Activated T-cell treated with anti-CD3 and anti-CD28 coated beads, Interleukin-2, amount 50 U/mL, for 4 hours (primary cell): ENCODE measurements at regions not wholly inside any gene's neighbourhood (a gene's known extent, or its start where the extent isn't known, plus 50 kb on each side); places are given as distances from the start of the nearest gene placed in this dataset.

Experiments used
- ATAC-seq, 2 donors: fragments of 200-7000 bp; cut with Tn5 transposase; one replicate each; pipeline ENCODE4 v1.10.0; 2021
- DNase-seq: peaks from one replicate; pipeline ENCODE4 v3.0.0-alpha.2; 2020
- H3K27me3 Mint-ChIP-seq: one replicate; pipeline ENCODE4 v1.8.0; 2021; ENCODE audit warnings: low read depth, mixed read lengths
- H3K36me3 Mint-ChIP-seq: one replicate; pipeline ENCODE4 v1.8.0; 2022; ENCODE audit warnings: mixed read lengths; ENCODE audit not compliant: insufficient read depth
- H3K4me1 Mint-ChIP-seq: one replicate; pipeline ENCODE4 v1.8.0; 2021; ENCODE audit warnings: low read depth, mixed read lengths
- H3K4me3 Mint-ChIP-seq: one replicate; pipeline ENCODE4 v1.8.0; 2021; ENCODE audit warnings: mild to moderate bottlenecking, moderate library complexity, mixed read lengths
- H3K9me3 Mint-ChIP-seq: one replicate; pipeline ENCODE4 v1.8.0; 2021; ENCODE audit warnings: mixed read lengths

DNA sequence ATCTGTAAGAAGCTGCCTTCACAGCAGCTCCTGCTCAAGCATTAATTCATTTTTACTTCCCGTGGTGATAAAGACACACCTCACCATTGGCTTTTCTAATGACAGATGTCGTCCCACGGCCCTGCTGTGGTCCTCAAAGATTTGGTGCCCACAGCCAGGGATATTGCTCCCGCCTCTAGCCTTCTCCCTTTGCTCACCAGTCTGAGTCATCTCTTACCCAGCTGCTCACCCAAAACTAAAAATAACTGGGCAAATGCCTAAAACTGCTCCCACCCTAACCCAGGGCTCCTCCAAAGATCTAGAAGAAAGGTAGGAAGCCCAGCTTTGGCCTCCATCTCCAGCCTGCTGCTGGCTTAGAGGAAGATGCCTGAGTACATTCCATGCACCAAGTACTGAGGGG is 371.1 kb upstream of the ZNF507 start:
- no peak for ATAC-seq
- H3K36me3 Mint-ChIP-seq, result no peaks in the 10 kb centered on the region
- no peaks in the 10 kb centered on the region for H3K9me3 Mint-ChIP-seq
- no peaks in the 10 kb centered on the region for H3K27me3 Mint-ChIP-seq
- no peaks in the 10 kb centered on the region for H3K4me1 Mint-ChIP-seq
- H3K4me3 Mint-ChIP-seq, result no peak overlapping the region
- no peak for DNase-seq

DNA sequence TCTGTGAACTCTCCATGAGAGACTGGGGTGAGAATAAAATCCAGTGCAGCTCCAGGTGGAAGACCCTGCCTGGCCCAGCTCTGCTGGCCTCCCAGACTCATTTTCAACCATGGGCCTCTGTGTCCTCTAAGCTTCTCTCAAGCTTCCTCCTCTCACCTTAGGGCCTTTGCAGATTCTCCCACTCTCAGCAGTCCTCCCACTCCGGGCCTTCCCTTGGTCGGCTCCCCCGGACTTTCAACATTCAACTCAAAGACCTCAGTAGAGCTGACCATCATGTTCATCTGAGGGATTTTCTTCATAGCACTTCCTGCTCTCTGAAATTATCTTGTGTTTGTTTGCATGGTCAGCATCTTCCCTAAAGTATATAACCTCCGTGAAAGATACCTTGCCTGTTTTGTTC is 370.5 kb upstream of the ZNF507 start:
- ATAC-seq, result no peak
- no peak for DNase-seq
- Mint-ChIP-seq H3K4me1 (no peaks in the 10 kb centered on the region), H3K4me3 (no peak overlapping the region), H3K27me3 (no peaks in the 10 kb centered on the region), H3K36me3 (no peaks in the 10 kb centered on the region), H3K9me3 (no peaks in the 10 kb centered on the region)

DNA sequence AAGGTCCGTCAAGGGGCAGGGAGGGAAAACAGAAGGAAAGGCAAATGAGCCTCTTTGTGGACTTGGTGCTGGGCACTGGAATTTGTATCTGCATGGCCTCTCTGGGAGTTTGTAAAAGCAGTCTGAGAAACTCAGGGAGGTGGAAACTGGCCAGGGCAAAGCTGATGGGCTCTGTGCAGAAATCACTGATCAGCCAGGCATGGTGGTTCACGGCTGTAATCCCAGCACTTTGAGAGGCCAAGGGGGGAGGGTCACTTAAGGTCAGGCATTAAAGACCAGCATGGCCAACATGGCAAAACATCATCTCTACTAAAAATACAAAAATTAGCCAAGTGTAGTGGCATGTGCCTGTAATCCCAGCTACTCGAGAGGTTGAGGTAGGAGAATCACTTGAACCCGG is 369.9 kb upstream of the ZNF507 start:
- H3K9me3 Mint-ChIP-seq, result no peaks in the 10 kb centered on the region
- H3K27me3 Mint-ChIP-seq, result no peaks in the 10 kb centered on the region
- no peak overlapping the region for H3K4me3 Mint-ChIP-seq
- H3K36me3 Mint-ChIP-seq, result no peaks in the 10 kb centered on the region
- DNase-seq (no peak), ATAC-seq (no peak)
- no peaks in the 10 kb centered on the region for H3K4me1 Mint-ChIP-seq

DNA sequence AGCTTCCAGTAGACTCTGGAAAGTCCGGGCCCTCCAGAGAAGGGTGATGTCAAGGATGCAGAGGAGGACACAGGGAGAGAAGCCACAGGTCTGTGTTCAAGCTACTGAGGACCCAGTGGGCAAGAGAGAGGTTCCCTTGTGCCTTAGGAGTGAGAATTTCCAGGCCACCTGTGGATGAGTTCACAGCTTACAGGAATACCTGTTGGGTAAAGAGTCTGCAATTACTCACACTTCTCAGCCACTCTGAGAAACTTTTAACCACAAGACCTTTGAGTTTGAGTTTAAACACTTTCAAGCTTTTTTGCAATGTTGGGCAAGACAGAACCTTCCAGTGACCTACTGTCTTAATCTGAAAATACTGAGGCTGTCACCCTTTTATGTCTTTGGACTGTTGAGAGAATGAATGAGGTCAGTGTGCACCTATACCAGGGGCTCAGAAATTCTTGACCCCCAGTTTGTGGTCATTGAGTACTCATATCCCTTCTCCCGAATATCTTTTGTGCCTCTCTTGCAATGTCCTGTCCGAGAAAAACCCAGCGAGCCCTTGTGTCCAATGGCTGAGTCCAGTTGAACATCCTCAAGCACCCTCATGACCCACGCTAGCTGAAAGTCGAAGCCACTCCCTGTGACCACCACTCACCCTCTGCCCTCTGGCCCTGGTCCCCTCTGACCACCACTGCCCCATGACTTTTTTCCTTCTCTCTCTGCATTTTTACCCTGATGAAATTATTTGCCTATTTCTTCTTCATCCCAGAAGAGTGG is 368.5 kb upstream of the ZNF507 start:
- DNase-seq (no peak), ATAC-seq (no peak)
- Mint-ChIP-seq H3K27me3 (no peaks in the 10 kb centered on the region), H3K9me3 (no peaks in the 10 kb centered on the region), H3K4me1 (no peaks in the 10 kb centered on the region), H3K36me3 (no peaks in the 10 kb centered on the region), H3K4me3 (no peak overlapping the region)

DNA sequence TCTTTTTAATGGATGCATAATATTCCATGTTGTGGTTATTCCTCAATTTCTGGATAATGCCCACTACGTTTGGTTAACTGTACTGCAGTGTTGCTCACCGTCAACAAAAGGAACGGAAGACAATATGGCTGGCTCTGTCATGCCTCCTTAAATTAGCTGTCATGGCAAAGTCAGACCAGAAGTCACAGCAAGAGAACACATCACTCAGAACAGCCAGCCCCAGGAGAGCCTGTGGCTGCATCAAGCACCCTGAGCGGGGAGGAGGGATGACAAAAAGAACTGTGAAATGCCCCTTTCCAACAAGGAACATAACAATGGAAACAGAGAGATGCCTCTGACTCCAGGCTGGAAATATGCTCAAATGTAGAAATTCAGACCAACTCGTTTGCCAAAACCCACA is 366.0 kb upstream of the ZNF507 start:
- ATAC-seq, result no peak

DNA sequence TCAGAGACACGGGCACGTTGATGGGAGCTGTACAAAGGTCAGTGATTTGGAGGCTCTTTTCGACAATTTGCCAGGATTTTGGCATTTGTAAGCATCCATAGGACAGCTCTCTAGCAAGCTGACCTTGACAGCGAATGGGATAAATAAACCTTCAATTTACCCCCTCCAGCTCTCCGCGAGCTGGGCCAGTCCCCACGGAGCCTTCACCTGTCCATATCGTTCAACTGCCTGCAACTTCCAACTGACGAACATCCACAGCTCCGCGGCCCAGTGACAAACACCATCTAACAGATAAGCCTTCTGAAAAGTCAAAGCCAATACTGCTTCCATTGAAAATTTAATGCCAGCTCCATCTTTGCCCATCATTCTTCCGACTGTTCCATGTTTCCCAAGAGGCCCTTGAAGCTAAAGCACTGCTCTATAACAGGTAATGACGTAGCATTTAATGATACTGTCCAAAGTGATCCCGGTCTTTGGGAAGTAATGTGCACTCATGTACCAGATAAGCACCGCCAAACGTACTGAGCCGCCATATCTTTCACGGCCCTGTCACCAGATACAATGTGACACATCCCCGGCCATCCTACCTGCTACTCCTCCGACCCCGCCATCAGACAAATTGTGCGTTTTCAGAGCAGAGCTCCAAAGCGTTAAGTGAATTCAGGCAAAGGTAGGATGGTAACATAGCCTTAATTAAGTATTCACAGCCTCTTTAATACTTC is 365.3 kb upstream of the ZNF507 start:
- Mint-ChIP-seq H3K9me3 (no peaks in the 10 kb centered on the region), H3K27me3 (no peaks in the 10 kb centered on the region), H3K4me3 (no peak overlapping the region), H3K36me3 (no peaks in the 10 kb centered on the region), H3K4me1 (no peaks in the 10 kb centered on the region)
- ATAC-seq (no peak), DNase-seq (no peak)

More for the DNA sequence above, 366.0 kb upstream of the ZNF507 start:
- Mint-ChIP-seq H3K9me3 (no peaks in the 10 kb centered on the region), H3K4me3 (no peak overlapping the region), H3K36me3 (no peaks in the 10 kb centered on the region), H3K4me1 (no peaks in the 10 kb centered on the region), H3K27me3 (no peaks in the 10 kb centered on the region)
- DNase-seq, result no peak

DNA sequence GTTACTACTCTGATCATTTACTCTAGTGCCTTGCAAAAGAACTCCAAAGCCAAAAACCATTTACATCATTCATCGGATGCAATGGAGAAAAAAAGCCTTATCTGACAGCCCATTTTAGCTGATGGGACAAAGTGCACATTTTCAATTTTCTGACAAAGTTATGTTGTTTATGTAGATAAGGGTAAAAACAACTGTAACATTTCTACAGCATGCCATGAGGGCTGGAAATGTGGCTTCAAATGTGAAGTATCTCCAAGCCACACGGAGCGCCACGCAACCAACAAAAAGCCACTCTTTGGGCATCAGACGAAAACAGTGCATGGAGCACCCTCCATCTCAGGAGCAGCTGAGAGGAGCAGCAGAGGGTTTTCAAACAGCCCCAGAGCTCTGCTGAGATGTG is 364.6 kb upstream of the ZNF507 start:
- ATAC-seq (no peak), DNase-seq (no peak)
- Mint-ChIP-seq H3K9me3 (no peaks in the 10 kb centered on the region), H3K4me3 (no peak overlapping the region), H3K4me1 (no peaks in the 10 kb centered on the region), H3K36me3 (no peaks in the 10 kb centered on the region), H3K27me3 (no peaks in the 10 kb centered on the region)

DNA sequence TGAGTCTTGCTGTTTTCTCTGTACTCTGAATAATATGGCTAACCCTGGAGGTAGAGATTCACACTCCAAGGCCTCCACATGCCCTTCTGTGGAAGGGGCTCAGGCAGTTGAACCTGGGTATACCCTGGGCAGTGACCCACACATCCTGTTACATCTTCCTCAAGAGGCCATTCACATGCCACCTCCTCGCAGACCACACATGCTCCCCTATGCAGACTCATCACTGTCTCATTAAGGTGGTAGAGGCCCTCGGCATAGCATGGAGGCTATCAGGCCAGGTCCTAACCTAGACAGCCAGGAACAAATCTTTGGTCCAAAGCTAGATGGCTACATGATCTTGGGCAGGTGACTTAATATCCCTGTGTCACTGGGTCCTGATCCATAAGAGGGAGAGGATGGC is 363.9 kb upstream of the ZNF507 start:
- Mint-ChIP-seq H3K4me1 (no peaks in the 10 kb centered on the region), H3K27me3 (no peaks in the 10 kb centered on the region), H3K36me3 (no peaks in the 10 kb centered on the region), H3K9me3 (no peaks in the 10 kb centered on the region), H3K4me3 (no peak overlapping the region)
- DNase-seq (no peak), ATAC-seq (no peak)

DNA sequence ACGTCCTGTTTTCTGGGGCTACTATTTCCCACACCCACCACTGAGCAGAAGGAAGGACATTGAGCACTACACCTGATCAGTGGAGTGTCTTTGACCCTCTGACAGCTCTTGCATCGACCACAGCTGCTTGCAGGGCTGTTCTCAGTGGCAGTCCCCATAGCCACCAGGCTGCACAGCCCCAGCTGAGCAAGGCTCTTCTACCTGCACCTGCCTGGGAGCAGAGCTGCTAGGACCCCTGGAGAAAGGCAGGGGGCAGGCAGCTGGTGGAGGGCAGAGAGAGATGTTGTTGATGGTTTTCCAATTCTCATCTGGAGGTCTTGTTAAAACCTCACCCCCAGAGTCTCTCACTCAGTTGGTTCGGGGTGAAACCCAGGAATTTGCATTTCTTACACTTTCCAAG is 361.8 kb upstream of the ZNF507 start:
- H3K36me3 Mint-ChIP-seq, result no peaks in the 10 kb centered on the region
- no peak overlapping the region for H3K4me3 Mint-ChIP-seq
- H3K9me3 Mint-ChIP-seq, result peaks cover 5% of the 10 kb centered on the region

DNA sequence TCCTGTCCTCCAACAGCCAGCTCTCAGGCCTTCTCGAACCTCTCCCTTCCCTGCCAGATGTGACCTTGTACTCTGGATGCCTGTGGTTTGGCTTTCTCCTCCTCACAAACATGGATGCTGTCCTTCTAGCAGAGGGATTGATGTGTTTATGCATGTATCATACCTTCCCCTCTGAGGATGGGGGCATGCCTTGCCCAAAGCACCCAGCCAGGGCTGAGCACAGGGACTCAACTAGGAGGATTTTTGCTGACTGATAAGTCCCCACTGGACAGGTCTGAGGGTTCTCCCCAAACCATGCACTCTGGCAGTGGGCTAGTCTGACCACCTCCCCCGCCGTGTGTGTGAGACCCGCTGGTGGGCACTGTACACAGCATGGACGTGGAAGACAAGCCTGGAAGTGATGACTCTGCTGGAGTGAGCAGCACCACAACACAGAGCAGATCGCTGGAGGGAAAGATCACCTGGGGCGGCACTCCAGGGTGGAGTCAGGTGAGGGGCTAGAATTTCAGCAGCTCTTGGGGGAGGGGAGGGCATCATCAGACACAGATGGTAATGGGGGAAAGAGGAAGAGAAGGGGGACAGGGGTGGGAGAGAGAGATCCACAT is 360.3 kb upstream of the ZNF507 start:
- Mint-ChIP-seq H3K9me3 (peaks cover 5% of the 10 kb centered on the region), H3K36me3 (no peaks in the 10 kb centered on the region), H3K4me1 (no peaks in the 10 kb centered on the region), H3K27me3 (no peaks in the 10 kb centered on the region), H3K4me3 (no peak overlapping the region)
- ATAC-seq (no peak), DNase-seq (no peak)

More for the DNA sequence above, 361.8 kb upstream of the ZNF507 start:
- no peak for ATAC-seq
- H3K4me1 Mint-ChIP-seq, result no peaks in the 10 kb centered on the region
- DNase-seq, result no peak
- no peaks in the 10 kb centered on the region for H3K27me3 Mint-ChIP-seq

DNA sequence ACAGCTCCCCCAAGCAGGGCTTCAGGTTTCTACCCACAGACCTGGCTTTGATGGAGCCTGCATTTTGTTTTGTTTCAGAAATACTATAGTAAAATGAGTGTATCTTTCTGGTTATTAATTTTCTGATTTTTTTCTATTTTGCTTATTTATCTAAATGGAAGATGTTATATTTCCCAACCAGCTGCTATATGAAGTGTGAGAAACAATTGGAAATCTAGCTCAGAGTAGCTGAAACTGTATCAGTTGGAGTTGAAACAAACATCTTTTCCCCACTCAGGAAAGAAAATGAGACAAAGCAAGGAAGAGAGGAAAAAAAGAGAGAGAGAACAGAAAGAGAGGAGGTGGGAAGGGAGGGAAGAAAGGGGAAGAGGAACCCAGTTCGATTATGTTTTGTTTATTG is 358.5 kb upstream of the ZNF507 start:
- ATAC-seq (no peak), DNase-seq (no peak)
- H3K4me3 Mint-ChIP-seq, result no peak overlapping the region
- no peaks in the 10 kb centered on the region for H3K36me3 Mint-ChIP-seq
- no peaks in the 10 kb centered on the region for H3K4me1 Mint-ChIP-seq
- H3K27me3 Mint-ChIP-seq, result no peaks in the 10 kb centered on the region
- peaks cover 5% of the 10 kb centered on the region for H3K9me3 Mint-ChIP-seq

DNA sequence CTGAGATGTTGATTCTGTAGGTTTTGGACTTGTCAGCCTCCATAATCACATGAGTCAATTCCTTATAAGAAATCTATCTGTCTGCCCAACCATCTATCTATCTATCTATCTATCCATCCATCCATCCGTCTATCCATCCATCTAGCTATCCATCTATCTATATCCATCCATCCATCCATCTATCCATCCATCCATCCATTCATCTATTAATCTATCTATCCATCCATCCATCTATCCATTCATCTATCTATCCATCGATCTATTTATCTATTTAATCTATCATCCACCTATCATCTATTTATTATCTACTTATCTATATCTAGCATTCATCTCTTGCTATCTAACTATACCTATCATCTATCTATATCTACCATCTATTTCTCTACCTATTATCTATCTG is 357.2 kb upstream of the ZNF507 start:
- DNase-seq, result no peak
- no peaks in the 10 kb centered on the region for H3K36me3 Mint-ChIP-seq

DNA sequence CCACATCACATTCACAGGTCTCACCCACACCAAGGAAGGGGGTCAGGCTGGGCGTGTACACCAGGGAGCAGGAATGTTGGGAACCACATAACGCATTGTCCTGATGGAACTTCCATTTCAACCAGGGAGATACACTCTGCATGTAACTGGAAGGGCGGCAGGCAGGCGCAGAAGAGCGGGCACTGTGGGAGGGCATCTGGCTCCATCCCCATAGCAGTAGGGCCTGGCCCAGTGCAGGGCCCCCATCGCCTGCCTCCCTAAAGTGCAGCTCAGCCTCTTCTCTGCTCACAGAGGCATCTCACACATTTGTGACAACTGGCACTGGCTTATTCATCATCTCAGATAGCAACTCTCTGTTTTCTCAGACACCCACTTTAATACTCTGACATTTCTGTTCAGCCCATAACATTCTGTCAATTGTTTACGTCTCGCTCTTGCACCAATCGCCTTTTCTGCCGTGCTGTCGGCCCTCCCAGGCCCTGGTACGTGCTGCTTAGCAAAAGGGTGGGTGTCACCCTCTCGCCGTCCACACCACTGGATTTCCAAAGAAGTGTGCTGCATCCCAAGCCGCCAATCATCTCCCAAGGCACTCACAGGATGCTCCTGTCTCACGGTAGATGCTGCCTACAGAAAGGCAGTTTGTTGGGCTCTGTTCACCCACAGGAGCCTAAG is 353.3 kb upstream of the ZNF507 start:
- Mint-ChIP-seq H3K27me3 (no peaks in the 10 kb centered on the region), H3K4me3 (no peak overlapping the region), H3K9me3 (peaks cover 17% of the 10 kb centered on the region), H3K4me1 (no peaks in the 10 kb centered on the region), H3K36me3 (no peaks in the 10 kb centered on the region)
- ATAC-seq, result no peak
- no peak for DNase-seq

More for the DNA sequence above, 357.2 kb upstream of the ZNF507 start:
- Mint-ChIP-seq H3K4me1 (no peaks in the 10 kb centered on the region), H3K4me3 (no peak overlapping the region), H3K27me3 (no peaks in the 10 kb centered on the region), H3K9me3 (peaks cover 5% of the 10 kb centered on the region)
- no peak for ATAC-seq

DNA sequence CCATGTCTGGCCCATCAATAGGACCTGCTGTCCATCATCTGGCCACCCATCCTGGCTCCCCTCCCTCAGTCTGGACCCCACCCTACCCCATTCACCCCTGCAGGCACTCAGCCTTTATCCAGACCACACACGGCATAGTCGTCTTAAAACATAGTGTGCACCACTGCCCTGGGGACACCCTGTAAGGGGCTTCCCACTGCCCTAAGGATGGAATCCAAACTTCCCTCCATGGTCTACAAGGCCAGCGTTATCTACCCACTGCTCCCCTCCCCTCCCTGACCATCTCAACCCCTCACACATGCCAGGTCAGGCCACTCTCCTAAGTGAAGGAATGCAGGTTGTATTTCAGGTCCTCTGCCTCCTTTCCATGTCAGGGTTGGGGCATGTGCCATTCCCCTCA is 352.7 kb upstream of the ZNF507 start:
- peaks cover 20% of the 10 kb centered on the region for H3K9me3 Mint-ChIP-seq
- no peaks in the 10 kb centered on the region for H3K36me3 Mint-ChIP-seq
- no peaks in the 10 kb centered on the region for H3K4me1 Mint-ChIP-seq
- DNase-seq (no peak), ATAC-seq (no peak)
- H3K27me3 Mint-ChIP-seq, result no peaks in the 10 kb centered on the region
- no peak overlapping the region for H3K4me3 Mint-ChIP-seq
